ENCODE measurements at regions not wholly inside any gene's neighbourhood (a gene's known extent, or its start where the extent isn't known, plus 50 kb on each side); places are given as distances from the start of the nearest gene placed in this dataset.

DNA sequence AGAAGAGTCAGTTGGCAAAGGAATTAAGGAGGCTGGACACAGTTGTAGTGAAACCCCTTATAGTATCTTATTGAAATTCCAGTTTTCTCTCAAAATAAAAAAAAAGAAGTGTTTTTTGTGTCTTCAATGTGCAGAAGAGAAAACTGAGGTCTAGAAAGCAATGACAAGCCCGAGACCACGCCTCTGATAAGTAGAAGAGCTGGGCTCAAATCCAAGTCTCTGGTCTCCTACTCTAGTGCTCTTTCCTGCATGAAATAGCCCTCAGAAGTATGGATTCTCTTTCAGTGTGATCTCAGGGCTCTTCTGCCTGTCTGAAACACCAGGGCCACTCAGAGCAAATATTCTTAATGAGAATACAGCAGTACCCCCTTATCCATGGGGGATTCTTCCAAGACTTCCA is 200.9 kb downstream of the KIF18A start:
- DNase-seq (ENCODE audit: low read depth, low spot score): no peak
- H3K27me3 ChIP-seq (replicated peaks in 1 of 2; ENCODE audit: control insufficient read depth in 2 of 2, insufficient read depth in 2 of 2, low read length in 1 of 2): no peaks in the 10 kb centered on the region
- no TSS peak for BruUV-seq (replicated peaks)
- no peaks in the 10 kb centered on the region for H3K79me2 ChIP-seq (ENCODE audit: control insufficient read depth, insufficient read depth, low read length)
- no peaks in the 10 kb centered on the region for H3K36me3 ChIP-seq (ENCODE audit: control insufficient read depth in 2 of 2, insufficient read depth in 2 of 2, low read length in 1 of 2)
- no peak; the same call in 2 of the 3 replicates for ATAC-seq
- TF ChIP-seq PAX8 (IDR thresholded peaks at IDR 0.05) (no peak), CBX3 (IDR thresholded peaks at IDR 0.05; ENCODE audit: borderline replicate concordance, low read depth) (no peak), STAT1 (conservative IDR thresholded peaks at IDR 0.05) (no peak), KLF5 (IDR thresholded peaks at IDR 0.05; ENCODE audit: partially characterized antibody) (no peak), ZBTB11 (CRISPR knock-in tag; IDR thresholded peaks at IDR 0.05) (no peak), CBFB (IDR thresholded peaks at IDR 0.05; ENCODE audit: low read depth) (no peak), ZNF207 (IDR thresholded peaks at IDR 0.05; ENCODE audit: borderline replicate concordance) (no peak), CHD1 (IDR thresholded peaks at IDR 0.05; ENCODE audit: low read depth, low read length) (no peak), STAT3 (IDR thresholded peaks at IDR 0.05; ENCODE audit: low read depth, low read length) (no peak), HCFC1 (IDR thresholded peaks at IDR 0.05; ENCODE audit: low read length) (no peak), NBN (IDR thresholded peaks at IDR 0.05) (no peak)
- no peak overlapping the region for H3K4me2 ChIP-seq (ENCODE audit: control insufficient read depth, insufficient read depth)
- no peak overlapping the region for H3K9ac ChIP-seq (ENCODE audit: control insufficient read depth, insufficient read depth, low read length)
- intact Hi-C loops (cut with micrococcal nuclease; ENCODE audit: unreplicated experiment): no loop called here
- ChIA-PET POLR2A (no interaction called here), SMC1A (ENCODE audit: uncharacterized antibody, unreplicated experiment) (interaction anchor here (1.0 to 2.1 kb wide), 6 partner anchors 10 to 257 kb away, joined by 3 to 10 read pairs (median 4); no protein-coding TSS in a partner anchor), RAD21 (ENCODE audit: unreplicated experiment) (interaction anchor here (1.2 kb wide), 1 partner anchor 10 kb away, joined by 10 read pairs; no protein-coding TSS in a partner anchor), CTCF (no interaction called here)
- no peaks in the 10 kb centered on the region for H3K9me3 ChIP-seq (replicated peaks; ENCODE audit: control insufficient read depth, insufficient read depth, low read length)
- no peaks in the 10 kb centered on the region for H4K20me1 ChIP-seq (ENCODE audit: control insufficient read depth, insufficient read depth)
- no peak overlapping the region for H3K4me3 ChIP-seq
- H2AFZ ChIP-seq (ENCODE audit: control insufficient read depth, low read depth, low read length): no peak overlapping the region
- no peak for FAIRE-seq
- H3K4me1 ChIP-seq (ENCODE audit: control insufficient read depth, insufficient read depth, low read length): no peaks in the 10 kb centered on the region; the same call in 1 of the 2 replicates
- no peak overlapping the region for H3K27ac ChIP-seq (ENCODE audit: control insufficient read depth, insufficient read depth)
- WGBS (ENCODE audit: insufficient coverage, insufficient replicate concordance, low lambda C conversion rate, missing lambda C conversion rate): 8% methylated on average over 2 of the region's 2 CpGs
- in situ Hi-C loops (cut with MboI): no loop called here
